GM21447 (cell line): ENCODE measurements at regions not wholly inside any gene's neighbourhood (a gene's known extent, or its start where the extent isn't known, plus 50 kb on each side); places are given as distances from the start of the nearest gene placed in this dataset.
"Not testable (repeated sequence)": the region's sequence is repeated elsewhere in the genome, so short reads cannot be mapped to it uniquely, and the experiment has no call there.

Source experiments
- ATAC-seq: cut with Tn5 transposase; IDR thresholded peaks from one replicate; pipeline ENCODE4 v1.9.1; 2021; ENCODE audit not compliant: unreplicated experiment

DNA sequence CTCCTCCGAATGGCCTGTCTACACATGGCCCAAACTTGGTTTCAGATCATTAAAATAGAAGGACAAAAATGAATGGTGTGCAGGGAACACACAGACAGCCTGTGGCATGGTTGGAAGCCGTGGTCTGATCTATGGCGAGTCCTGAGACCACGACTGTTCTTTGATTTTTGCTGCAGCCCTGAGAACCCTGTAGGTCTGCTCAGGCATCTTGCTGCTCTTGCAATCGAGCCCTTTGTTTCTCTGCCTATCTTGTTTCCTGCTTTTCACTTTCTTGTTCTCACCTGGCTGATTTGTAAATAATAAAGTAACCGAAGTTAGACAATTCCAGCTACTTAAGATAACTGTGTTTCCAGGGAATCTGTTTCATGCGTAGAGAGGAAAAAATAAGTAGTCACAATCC lies 54.1 kb upstream of the NBPF9 start:
- ATAC-seq = not testable (repeated sequence)

DNA sequence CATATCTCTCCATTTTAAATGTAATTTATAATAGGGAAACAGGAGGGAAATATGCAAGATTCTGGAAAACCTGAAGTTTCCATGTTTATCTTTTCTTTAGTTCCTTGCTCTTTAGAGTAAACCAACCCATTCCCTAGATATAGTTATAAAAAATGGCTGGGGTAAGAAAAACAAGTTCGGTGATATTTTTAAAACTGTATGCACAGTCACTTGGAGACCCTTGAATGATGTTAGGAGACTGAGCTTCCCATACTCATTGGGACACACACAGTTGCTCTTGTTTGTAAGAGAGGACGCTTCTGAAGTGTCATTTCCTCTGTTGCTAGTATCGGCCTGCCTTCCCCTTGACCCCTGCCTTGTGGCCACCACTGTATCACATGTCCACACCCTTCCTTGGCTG lies 55.0 kb upstream of the NBPF9 start:
- ATAC-seq = not testable (repeated sequence)

DNA sequence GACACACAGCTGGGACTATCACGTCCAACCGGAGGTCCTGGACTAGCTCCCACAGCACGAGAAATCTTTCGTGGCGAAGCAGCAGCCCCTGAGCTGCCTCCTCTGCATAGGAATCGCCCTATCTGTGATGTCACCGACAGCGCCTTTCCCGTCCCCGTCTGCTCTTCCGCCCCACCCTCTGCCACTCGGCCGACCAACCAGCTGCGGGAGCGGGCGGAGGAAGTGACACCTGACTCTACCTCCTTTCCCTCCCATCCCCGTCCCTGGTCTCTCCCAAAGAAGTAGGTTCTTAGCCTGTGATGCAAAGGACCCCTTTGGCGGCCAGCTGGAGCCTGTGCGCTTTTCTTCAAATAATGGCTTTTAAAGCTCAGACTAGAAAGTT lies 59.7 kb upstream of the NBPF9 start:
- ATAC-seq = peak; percentile 84

DNA sequence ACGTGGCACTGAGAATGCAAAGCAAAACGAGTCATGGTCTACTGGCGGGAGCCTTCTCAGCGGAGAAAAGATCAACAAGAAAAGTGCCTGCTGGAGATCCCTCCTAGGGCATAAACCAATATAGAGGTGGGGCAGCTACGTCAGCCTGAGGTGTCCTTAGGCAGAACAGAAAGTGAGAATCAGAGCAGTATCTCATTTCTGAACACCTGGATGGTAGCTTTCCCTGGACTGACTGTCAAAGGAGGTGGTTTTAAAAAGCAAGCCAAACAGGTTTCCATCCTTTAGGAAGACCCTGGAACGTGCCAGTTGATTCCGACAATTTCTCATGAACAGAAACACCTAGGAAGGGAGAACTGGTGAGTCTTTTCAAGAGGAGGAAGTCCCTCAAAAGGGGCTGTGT lies 71.4 kb upstream of the NBPF9 start:
- not testable (repeated sequence) for ATAC-seq

DNA sequence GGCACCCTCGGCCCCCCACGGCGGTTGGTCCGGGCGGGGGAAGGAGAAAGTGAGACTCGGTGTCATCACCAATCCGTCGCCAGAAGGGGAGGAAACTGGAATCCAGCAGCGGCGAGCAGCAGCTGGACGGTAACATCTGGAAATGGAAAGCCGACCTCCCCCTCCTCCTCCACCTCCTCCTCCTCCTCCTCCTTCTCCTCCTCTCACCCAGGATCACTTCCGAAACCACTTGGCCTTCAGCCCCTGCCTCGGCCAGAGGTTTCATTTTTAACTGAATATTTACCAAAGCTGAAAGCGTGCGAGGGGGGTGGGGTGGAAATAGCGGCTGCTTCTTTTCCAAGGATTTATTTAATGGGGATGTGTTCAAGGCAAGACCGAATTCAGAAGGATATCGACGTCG lies 72.5 kb upstream of the NBPF9 start:
- not testable (repeated sequence) for ATAC-seq

DNA sequence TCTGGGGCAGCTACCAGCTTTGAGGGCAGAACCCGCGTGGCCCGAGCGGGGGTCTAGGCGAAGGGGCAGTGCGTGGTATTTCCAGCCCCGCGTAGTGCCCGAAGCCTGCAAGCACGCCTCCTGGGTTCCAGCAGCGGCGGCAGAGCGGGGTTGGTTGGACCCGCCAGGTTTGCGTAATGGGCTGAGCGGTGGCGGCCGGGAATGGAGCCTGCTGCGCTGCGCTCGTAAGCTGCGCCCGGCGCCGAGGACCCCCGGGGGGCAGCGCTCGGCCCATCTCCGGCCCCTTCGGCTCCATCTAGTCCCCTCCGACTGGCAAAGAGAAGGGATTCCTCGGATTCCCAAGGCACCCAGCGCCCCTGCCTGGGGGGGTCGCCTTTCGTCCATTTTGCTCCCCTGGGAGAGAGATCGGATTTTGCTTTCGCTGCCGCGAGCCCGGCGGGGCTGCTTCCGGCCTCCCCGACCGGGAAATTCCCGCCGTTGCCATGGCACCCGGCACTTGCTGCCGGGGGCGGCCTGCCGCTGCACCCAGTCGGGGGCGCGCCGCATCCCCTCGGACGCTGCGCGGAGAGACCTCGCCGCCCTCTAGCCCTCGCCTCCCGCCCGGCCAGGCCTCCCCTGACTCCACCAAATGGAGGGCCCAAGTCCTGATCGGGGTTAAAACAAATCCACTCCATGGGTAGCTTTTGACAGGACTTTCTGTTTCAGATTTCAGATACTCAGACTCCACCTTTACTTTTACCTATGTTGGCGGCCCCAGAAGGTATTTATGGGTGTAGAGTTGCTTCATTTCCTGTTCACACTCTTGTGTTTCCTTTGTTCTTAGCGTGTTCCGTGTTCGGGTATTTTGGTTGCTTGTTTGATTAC lies 73.3 kb upstream of the NBPF9 start:
- not testable (repeated sequence) for ATAC-seq

DNA sequence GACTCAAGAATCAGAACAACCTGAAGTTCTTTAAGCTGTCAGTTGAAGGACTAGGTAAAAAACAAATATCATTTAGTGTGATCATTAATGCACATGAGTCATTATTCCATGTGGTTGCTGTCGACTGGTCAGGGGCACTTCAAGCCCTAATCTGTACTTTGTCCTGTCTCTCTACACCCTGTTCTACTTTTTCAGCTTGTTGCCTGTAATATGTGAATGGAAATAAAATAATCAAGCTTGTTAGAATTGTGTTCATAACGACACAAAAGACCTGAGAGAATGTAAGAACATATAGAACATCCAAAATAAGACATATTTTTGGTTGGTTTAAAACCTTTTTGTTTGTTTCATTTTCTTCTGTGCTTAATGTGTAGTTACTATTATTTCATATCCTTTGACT lies 87.4 kb upstream of the NBPF9 start:
- ATAC-seq = not testable (repeated sequence)

DNA sequence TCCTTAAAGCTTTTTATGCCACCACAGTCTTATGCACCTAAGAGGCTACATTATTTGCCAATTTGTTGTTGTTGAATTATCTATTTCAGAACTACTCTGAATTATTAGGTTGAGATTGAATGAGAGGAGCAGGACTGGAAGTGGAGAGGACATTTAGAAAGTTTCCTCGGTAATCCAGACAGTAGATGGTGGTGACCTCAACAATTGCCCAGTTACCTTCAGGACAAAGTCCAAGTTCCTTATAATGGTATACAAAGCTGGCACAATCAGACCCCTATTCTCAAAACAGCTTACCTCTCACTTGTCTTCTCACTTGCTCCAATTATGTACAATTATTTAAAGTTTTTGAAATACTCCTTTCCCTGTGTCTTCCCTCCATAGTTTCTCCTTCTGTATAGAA lies 93.3 kb upstream of the NBPF9 start:
- not testable (repeated sequence) for ATAC-seq

DNA sequence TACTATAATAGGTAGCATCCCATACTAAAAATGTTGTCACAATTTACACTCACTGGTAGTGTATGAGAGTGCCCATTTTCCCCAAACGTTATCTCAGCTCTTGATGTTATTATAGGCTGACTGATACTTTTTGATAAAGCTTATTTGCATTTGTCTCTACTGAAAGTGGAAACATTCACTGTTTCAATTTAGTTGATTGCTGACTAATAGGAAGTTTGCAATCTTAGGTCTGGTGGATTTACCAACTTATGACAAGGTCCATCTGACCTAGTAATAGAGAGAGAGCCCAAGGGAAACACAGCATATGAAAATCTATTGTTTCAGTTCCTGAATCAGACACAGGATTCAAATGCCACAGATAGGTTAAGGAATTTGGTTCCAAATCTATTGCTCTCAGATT lies 97.2 kb upstream of the NBPF9 start:
- peak; percentile 72 for ATAC-seq

DNA sequence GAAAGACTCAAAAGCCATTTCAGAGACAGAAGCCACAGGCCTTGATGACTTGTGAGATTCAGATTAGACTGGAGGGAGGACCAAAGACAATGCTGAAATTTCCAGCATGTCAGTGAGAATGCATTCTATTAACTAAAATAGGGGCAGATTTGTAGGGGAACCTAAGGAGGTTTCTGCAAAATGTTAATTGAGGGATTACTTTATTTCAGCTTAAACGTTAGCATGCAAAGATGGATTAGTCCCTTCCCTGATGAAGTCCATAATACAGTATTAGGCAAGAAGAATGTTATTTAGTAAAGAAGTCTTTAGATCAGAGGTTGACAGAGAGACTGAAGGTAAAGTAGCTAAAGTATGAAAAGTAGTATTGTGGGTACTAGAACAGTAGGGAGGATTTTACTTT lies 98.9 kb upstream of the NBPF9 start:
- not testable (repeated sequence) for ATAC-seq

DNA sequence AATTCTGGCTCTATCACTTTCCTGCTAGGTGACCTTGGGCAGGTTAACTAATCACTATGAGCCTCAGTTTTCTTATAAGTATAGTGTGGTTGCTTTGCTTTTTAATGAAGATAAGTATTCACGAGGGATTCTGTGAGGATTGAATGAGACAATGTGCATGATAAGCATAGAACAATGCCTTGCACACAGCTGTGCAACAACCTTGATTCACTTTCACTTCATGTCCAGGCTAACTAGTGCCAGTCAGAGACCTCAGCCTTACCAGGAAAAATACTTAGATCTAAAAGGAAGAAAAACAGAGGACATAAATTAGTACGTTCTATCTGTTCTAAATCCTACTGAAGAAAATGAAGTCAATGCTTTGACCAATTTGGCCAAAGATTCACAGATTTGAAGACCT lies 101.0 kb upstream of the NBPF9 start:
- not testable (repeated sequence) for ATAC-seq

DNA sequence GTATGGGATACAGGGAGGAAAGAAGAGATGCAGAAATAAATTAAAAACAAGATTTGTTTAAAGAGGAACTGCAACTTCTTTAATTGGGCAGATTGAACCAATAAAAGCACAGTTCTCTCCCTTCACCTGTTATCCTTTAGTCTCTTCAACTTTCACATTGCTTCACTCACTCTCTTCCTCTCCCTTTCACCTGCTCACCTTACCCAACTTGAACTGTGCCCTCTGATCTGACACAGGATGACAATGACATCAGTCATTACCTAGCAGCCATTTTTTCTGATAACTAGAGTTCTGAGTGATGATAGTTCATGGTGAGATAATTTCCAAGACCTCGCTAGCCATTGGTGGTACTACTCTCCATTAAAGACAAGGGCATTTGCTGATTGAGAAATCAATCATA lies 105.5 kb upstream of the NBPF9 start:
- ATAC-seq = not testable (repeated sequence)

DNA sequence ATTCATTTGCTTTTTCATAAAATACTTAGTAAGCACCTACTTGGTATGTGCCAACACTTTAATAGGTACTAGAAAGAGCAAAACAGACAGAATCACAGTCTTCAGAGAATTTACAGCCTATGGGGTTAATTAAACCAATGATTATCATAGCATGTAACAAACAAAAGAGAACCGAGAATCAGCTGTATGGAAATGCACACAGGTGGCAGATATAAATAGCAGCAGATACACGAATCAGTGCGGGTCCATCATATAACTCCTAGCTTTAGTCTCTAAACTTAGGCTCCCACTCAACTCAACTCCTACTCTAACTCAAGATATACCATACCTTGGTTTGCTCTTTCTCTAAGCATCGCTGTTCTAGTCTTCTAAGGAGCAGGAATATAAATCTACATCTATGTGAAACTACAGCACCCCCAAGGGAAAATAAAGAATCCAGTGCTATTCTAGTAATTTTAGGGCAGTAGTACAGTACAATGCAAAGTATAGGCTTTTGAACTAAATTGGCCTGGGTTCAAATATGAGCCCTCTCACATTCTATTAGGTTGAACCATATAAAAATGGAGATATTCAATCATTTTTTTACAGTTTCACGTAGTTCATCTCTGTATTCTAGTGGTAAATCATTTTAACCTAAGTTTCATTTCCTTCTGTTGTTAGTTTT lies 108.5 kb upstream of the NBPF9 start:
- peak; percentile 83 for ATAC-seq

DNA sequence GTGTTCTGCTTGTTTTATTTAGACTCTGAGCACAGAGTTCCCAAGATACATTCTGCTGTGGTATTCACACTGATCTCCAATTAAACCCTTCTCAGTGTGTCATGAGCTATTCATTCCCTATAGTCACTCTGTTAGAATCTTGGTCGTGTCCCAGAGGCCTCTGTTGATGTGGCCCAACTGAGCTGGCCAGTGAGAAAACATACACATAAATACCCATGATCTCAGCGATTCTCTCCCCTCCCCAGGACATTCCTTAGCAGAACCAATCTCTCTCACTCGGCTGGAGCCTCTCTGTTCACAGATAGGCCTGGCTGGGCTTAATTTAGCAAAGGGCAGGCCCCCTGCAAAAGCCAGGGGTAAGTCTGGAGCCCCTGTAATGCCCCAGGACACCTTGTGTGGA lies 109.6 kb upstream of the NBPF9 start:
- ATAC-seq = not testable (repeated sequence)

DNA sequence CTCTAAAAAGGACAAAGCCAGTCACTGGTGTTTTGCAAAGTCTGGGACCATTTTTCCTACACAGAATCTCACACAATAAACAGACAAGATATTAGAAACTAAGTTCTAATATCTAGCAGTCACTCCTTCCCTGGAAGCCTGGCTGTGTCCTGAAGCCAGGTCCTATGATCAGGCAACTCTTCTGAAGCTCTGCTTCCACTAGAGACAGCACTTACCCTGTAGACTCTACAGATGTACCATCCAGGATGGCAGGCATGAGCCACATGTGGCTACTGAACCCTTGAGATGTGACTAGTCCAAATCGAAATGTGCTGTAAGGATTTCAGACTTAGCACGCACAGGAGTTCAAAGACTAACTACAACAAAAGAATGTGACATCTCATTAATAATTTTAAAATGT lies 110.3 kb upstream of the NBPF9 start:
- not testable (repeated sequence) for ATAC-seq

DNA sequence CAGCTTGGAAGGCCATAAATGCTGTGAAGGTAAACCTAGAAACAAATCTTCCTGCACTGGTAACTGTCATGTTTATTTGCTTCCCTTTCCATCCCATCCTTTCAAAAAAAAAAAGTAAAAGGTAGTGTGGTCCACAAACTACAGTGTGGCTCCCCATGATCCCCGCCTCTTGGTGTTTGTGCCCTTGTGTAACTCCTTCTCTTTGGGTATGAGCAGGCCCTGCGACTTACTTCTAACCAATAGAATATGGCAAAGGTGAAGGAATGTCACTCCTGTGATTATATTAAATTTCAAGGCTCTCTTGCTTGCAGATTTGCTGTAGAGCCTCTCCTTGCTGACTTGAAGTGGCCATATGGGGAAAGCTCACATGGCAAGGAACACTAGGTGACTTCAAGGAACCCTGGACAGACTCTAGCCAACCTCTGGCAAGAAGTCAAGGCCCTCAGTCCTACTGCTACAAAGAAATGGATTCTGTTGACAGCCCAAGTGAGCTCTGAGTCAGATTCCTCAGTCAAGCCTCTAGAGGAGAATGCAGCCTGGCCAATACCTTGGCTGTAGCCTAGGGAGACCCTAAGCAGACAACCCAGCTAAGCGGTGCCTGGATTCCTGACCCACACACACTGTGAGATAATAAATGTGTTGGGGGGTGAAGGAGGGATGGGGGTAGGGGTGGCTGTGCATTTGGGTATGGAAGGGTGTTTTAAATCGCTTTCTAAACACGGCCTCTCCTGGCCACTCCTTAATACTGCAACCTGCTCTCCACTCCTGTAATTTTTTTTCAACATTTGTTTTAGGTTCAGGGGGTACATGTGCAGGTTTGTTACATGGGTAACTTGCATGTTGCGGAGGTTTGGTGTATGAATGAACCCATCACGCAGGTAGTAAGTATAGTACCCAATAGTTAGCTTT lies 115.0 kb upstream of the NBPF9 start:
- ATAC-seq = not testable (repeated sequence)

DNA sequence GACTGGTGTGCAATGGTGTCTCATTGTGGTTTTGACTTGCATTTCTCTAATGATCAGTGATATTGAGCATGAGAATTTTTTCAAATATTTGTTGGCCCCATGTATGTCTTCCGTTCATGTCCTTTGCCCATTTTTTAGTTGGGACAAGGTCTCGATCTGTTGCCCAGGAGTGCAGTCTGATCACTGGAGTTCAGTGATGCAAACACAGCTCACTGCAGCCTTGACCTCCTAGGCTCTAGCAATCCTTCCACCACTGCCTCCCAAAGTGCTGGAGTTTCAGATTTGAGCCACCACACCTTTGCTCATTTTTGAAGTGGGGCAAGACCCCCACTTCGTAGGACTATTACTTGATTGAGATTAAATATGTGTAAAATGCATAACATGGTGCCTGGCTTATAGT lies 116.2 kb upstream of the NBPF9 start:
- ATAC-seq = not testable (repeated sequence)

DNA sequence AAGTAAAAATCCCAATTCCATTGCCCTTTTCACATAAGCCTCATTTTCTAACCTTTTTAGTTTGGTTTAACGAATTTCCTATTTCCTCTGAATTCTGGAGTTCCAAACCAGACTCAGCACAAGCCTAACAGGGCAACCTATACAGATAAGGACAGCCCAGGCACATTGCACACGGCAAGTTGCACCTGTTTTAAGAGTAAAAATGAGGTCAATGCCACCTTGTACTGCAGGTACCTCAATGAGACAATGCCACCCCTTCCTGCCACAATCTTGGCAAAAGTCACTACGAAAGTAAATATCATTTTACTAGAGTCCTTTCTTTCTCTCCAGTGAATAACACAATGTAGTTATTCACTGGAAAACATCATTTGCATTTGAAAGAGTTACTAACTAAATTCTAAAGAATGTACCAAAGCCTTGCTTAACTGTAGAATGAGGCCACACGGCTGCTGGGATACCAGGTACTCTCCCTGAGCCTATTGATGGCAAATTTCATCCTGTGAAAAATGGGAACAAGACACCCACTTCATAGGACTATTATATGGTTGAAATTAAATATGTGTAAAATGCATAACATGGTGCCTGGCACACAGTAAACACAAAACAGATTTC lies 117.2 kb upstream of the NBPF9 start:
- not testable (repeated sequence) for ATAC-seq

DNA sequence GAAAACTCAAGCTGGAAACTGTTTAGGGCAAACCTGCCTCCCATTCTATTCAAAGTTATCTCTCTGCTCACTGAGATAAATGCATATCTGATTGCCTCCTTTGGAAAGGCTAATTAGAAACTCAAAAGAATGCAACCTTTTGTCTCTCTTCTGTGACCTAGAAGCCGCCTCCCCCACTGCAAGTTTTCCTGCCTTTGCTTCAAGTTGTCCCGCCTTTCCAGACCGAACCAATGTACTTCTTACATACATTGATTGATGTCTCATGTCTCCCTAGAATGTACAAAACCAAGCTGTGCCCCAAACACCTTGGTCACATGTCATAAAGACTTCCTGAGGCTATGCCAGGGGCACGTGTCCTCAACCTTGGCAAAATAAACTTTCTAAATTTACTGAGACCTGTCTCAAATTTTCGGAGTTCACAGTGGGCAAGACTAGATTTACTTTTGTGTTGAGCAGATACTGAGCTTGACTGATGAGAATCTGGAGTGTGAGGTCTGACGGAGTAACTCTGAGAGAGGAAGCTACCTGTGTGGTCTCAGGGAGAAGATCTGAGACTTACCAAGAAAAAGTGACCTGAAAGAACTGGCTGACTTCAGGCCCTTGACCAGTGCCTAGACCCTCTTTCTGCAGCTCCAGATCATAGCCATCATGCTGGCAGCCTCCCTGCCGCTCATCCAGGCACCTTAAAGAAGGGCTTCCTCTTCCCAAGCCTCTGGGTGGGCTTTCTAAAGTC lies 124.7 kb upstream of the NBPF9 start:
- not testable (repeated sequence) for ATAC-seq
